ENCODE measurements at regions not wholly inside any gene's neighbourhood (a gene's known extent, or its start where the extent isn't known, plus 50 kb on each side); places are given as distances from the start of the nearest gene placed in this dataset.
A peak's percentile ranks its signal among the peaks of the same experiment; 100 is the strongest.

- no peak overlapping the region for H3K27ac ChIP-seq
- H3K9me3 ChIP-seq (ENCODE audit: low read depth): no peaks in the 10 kb centered on the region
- Mint-ChIP-seq H3K4me1 (peaks cover 49% of the 10 kb centered on the region), H3K36me3 (no peaks in the 10 kb centered on the region), H3K27me3 (ENCODE audit: insufficient read depth, low read depth) (peaks cover 18% of the 10 kb centered on the region), H3K4me3 (no peak overlapping the region), H3K27ac (no peak overlapping the region), H3K9me3 (no peaks in the 10 kb centered on the region)
- peaks cover 11% of the 10 kb centered on the region for H3F3A ChIP-seq (ENCODE audit: low read depth)
- TF ChIP-seq CTCF (IDR thresholded peaks at IDR 0.05): peak; percentile 20
- no peak for TF ChIP-seq EZH2phosphoT487 (IDR thresholded peaks at IDR 0.05)
- TF ChIP-seq EZH2 (IDR thresholded peaks at IDR 0.05): no peak
- DNase-seq (ENCODE audit: low spot score): peak; percentile 7
- no peak overlapping the region for H2AFZ ChIP-seq (replicated peaks)
- H3K27me3 ChIP-seq: no peaks in the 10 kb centered on the region
- H3K4me2 ChIP-seq: no peak overlapping the region
- H3K4me1 ChIP-seq: peaks cover 23% of the 10 kb centered on the region
- no peaks in the 10 kb centered on the region for H3K79me2 ChIP-seq (ENCODE audit: low read depth)
- H3K9ac ChIP-seq: no peak overlapping the region
- H3K36me3 ChIP-seq: no peaks in the 10 kb centered on the region
- no peak overlapping the region for H3K4me3 ChIP-seq
- no peaks in the 10 kb centered on the region for H4K20me1 ChIP-seq (ENCODE audit: low read depth)
Measured at GRCh38 chr1:5427026-5427613, 565.1 kb downstream of the NPHP4 start.

GRCh38 chr1:5424802-5425703 is 567.2 kb downstream of the NPHP4 start:
- Histone ChIP-seq H3F3A (ENCODE audit: low read depth) (peaks cover 11% of the 10 kb centered on the region), H3K36me3 (no peaks in the 10 kb centered on the region), H3K4me1 (peaks cover 19% of the 10 kb centered on the region), H3K79me2 (ENCODE audit: low read depth) (no peaks in the 10 kb centered on the region), H3K27me3 (no peaks in the 10 kb centered on the region), H4K20me1 (ENCODE audit: low read depth) (no peaks in the 10 kb centered on the region), H2AFZ (replicated peaks) (no peak overlapping the region), H3K9me3 (ENCODE audit: low read depth) (no peaks in the 10 kb centered on the region), H3K27ac (no peak overlapping the region), H3K4me2 (peak overlapping the region; percentile 68), H3K4me3 (peak overlapping the region; percentile 20), H3K9ac (no peak overlapping the region)
- peak; percentile 55 for DNase-seq (ENCODE audit: low spot score)
- no peaks in the 10 kb centered on the region for H3K36me3 Mint-ChIP-seq
- TF ChIP-seq EZH2 (IDR thresholded peaks at IDR 0.05): no peak
- no peak for TF ChIP-seq CTCF (IDR thresholded peaks at IDR 0.05)
- TF ChIP-seq EZH2phosphoT487 (IDR thresholded peaks at IDR 0.05): no peak
- no peak overlapping the region for H3K27ac Mint-ChIP-seq
- H3K4me3 Mint-ChIP-seq: peak overlapping the region; percentile 78
- peaks cover 24% of the 10 kb centered on the region for H3K27me3 Mint-ChIP-seq (ENCODE audit: insufficient read depth, low read depth)
- peaks cover 36% of the 10 kb centered on the region for H3K4me1 Mint-ChIP-seq
- no peaks in the 10 kb centered on the region for H3K9me3 Mint-ChIP-seq

GRCh38 chr1:5423109-5423508 is 569.1 kb downstream of the NPHP4 start:
- no peak overlapping the region for H3K4me3 Mint-ChIP-seq
- H3K4me2 ChIP-seq: no peak overlapping the region
- no peaks in the 10 kb centered on the region for H3K36me3 ChIP-seq
- peaks cover 11% of the 10 kb centered on the region for H3F3A ChIP-seq (ENCODE audit: low read depth)
- no peaks in the 10 kb centered on the region for H3K9me3 Mint-ChIP-seq
- H3K4me1 Mint-ChIP-seq: peaks cover 43% of the 10 kb centered on the region
- no peaks in the 10 kb centered on the region for H3K79me2 ChIP-seq (ENCODE audit: low read depth)
- TF ChIP-seq CTCF (IDR thresholded peaks at IDR 0.05) (no peak), EZH2phosphoT487 (IDR thresholded peaks at IDR 0.05) (no peak), EZH2 (IDR thresholded peaks at IDR 0.05) (no peak)
- peak overlapping the region; percentile 66 for H3K27ac Mint-ChIP-seq
- H4K20me1 ChIP-seq (ENCODE audit: low read depth): no peaks in the 10 kb centered on the region
- H3K4me3 ChIP-seq: no peak overlapping the region
- H2AFZ ChIP-seq (replicated peaks): no peak overlapping the region
- H3K27me3 ChIP-seq: no peaks in the 10 kb centered on the region
- peaks cover 19% of the 10 kb centered on the region for H3K4me1 ChIP-seq
- no peak overlapping the region for H3K27ac ChIP-seq
- H3K9ac ChIP-seq: no peak overlapping the region
- H3K36me3 Mint-ChIP-seq: no peaks in the 10 kb centered on the region
- no peaks in the 10 kb centered on the region for H3K9me3 ChIP-seq (ENCODE audit: low read depth)
- H3K27me3 Mint-ChIP-seq (ENCODE audit: insufficient read depth, low read depth): peaks cover 16% of the 10 kb centered on the region
- no peak for DNase-seq (ENCODE audit: low spot score)

Measured in neural progenitor cell (in vitro differentiated cells).